Effector memory CD8-positive, alpha-beta T cell (primary cell): ENCODE measurements at regions not wholly inside any gene's neighbourhood (a gene's known extent, or its start where the extent isn't known, plus 50 kb on each side); places are given as distances from the start of the nearest gene placed in this dataset.

Experiments used
- ATAC-seq: fragments of 150-1000 bp; cut with Tn5 transposase; replicated peaks from 2 replicates; pipeline ENCODE4 v1.10.0; 2021; ENCODE audit warnings: mild to moderate bottlenecking, moderate library complexity
- DNase-seq, 3 experiments: peaks; one replicate each; pipeline ENCODE4 v3.0.0; 2021
- H3K27ac Mint-ChIP-seq, 2 donors: one replicate each; pipeline ENCODE4 v1.8.0; 2022; ENCODE audit warnings: mild to moderate bottlenecking in 2 of 2, mixed read lengths in 2 of 2, moderate library complexity in 2 of 2
- H3K27me3 Mint-ChIP-seq, 2 donors: one replicate each; pipeline ENCODE4 v1.8.0; 2022; ENCODE audit warnings: mixed read lengths in 2 of 2
- H3K36me3 Mint-ChIP-seq: one replicate; pipeline ENCODE4 v1.8.0; 2022; ENCODE audit warnings: mild to moderate bottlenecking, moderate library complexity, mixed read lengths; ENCODE audit not compliant: insufficient read depth
- H3K4me1 Mint-ChIP-seq, 2 donors: one replicate each; pipeline ENCODE4 v1.8.0; 2022; ENCODE audit warnings: low read depth in 2 of 2, mixed read lengths in 2 of 2
- H3K4me3 Mint-ChIP-seq, 2 donors: one replicate each; pipeline ENCODE4 v1.8.0; 2022; ENCODE audit warnings: mild to moderate bottlenecking in 2 of 2, mixed read lengths in 2 of 2, moderate library complexity in 2 of 2
- H3K9me3 Mint-ChIP-seq, 2 donors: one replicate each; pipeline ENCODE4 v1.8.0; 2022; ENCODE audit warnings: mixed read lengths in 2 of 2

DNA sequence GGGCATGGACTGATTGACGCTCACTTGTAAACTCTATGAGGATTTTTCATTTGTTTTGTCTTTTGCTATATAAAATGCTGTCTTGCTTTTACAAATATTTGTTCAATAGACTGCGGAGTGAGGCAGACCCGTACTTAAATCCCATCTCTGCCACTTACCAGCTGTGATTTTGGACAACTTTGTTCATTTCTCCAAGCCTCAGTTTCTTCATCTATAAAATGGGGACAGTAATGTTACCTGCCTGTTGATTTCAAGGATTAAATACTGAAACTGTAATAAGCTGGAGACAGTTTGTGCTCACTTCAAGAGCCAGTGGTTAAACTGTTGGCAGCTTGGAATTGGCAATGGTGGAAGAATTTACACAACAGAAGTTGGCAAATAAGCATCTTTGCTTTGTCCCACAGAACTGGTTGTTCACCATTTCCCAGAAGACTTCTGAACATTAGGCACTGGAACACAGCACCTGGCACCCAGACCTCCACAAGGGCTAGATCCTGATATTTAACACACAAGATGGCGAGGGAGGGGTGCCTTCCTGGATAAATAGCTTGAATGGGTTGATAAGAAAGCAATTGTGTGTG lies 479.2 kb downstream of the QKI start:
- no peak for ATAC-seq
- Mint-ChIP-seq H3K36me3 (no peaks in the 10 kb centered on the region), H3K9me3 (peaks cover 0 to 1% of the 10 kb centered on the region in 2 donors), H3K27ac (no peak overlapping the region), H3K4me1 (no peaks in the 10 kb centered on the region), H3K4me3 (no peak overlapping the region), H3K27me3 (no peaks in the 10 kb centered on the region)
- DNase-seq = no peak

DNA sequence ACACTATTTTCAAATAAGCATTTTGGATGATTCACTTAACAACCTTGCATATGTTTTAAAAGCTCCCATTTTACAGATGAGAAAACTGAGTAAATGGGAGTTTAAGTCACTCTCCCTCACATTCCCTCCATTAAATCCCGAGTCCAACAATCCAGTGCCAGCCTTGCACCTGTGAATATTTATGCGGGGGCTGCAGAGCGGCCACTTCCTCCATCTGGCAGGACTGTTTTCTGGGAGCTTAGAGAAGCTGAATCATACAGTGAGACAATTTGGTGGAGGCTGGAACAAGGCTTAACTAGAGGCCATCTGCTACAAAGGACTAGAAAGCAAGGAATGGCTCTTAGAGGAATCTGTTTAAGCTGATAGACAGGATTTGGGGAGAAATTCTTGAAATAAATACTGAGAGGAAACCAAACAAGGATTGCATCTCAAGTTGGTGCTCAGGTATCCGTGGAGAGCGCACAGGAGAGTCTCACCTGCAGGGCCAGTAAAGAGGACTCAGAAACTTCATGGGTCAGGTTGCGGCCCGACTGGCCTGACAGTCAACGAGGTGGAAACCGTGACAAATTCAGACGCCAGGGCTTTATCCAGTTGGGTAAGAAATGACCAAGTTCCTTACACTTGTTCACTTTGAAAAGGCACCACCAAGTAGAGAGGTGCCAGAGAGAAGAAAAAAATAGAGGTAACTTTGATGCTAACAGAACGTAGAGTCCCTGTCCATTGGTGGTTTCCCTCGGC lies 478.5 kb downstream of the QKI start:
- no peaks in the 10 kb centered on the region for H3K9me3 Mint-ChIP-seq
- DNase-seq (no peak), ATAC-seq (no peak)
- H3K36me3 Mint-ChIP-seq = no peaks in the 10 kb centered on the region
- no peaks in the 10 kb centered on the region for H3K27me3 Mint-ChIP-seq
- no peaks in the 10 kb centered on the region for H3K4me1 Mint-ChIP-seq
- H3K4me3 Mint-ChIP-seq = no peak overlapping the region
- no peak overlapping the region for H3K27ac Mint-ChIP-seq

DNA sequence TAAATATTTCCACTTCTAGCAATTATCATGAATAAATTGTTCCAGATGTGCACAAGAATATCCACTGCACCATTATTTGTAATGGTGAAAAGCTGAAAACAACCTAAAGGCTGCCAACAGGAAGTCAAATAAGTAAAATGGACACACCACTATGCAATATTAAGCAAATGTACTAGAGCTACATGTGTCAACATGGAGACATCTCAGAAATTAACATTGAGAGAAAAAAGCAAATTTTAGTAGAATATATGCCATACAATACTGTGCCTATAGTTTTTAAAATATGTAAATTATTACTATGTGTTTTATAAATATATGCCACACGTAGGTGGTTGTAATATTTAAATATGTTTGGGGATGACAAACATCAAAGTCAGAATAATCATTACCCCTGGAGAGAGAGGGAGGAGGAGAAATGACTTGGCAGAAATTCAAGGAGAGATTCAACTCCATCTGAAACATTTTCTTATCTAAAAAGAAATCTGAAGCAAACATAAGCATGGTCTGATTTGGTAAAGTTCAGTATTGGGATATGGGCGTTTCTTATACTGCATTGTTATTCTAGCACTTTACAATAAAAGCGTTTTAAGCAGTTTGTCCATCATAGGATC lies 475.5 kb downstream of the QKI start:
- H3K27ac Mint-ChIP-seq = no peak overlapping the region
- H3K27me3 Mint-ChIP-seq = no peaks in the 10 kb centered on the region
- ATAC-seq (no peak), DNase-seq (no peak)
- H3K4me3 Mint-ChIP-seq = no peak overlapping the region
- H3K36me3 Mint-ChIP-seq = no peaks in the 10 kb centered on the region
- no peaks in the 10 kb centered on the region for H3K4me1 Mint-ChIP-seq
- no peaks in the 10 kb centered on the region for H3K9me3 Mint-ChIP-seq

DNA sequence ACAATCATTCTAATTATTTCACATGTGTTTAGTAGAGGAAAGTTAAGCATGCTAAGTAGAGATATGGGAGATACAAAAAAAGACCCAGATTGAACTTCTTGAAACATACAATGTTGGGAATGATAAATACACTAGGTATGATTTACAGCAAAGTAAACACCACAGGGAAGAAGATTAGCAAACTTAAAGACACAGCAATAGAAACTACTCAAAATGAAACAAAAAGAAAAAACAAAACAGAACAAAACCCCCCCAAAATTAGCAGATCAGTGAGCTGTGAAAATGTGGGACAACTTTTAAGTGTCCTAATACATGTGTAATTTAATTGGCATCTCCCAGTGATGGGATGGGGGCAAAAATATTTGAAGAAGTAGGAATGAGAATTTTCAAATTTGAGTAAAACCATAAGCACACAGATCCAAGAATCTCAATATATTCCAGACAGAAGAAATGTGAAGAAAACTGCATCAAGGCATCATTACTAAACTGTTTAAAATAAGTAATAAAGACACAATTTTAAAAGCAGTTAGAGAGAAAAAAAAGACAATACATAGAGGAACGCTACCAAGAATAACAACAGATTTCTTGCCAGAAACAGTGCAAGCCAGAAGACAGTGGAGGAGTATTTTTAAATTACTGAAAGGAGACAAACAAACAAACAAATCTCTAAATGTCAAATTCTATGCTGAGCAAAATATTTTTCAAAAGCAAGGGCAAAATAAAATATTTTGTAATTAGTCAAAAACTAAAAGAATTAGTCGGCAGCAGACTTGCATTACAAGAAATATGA lies 473.7 kb downstream of the QKI start:
- H3K27me3 Mint-ChIP-seq = no peaks in the 10 kb centered on the region
- H3K36me3 Mint-ChIP-seq = no peaks in the 10 kb centered on the region
- H3K27ac Mint-ChIP-seq = no peak overlapping the region

DNA sequence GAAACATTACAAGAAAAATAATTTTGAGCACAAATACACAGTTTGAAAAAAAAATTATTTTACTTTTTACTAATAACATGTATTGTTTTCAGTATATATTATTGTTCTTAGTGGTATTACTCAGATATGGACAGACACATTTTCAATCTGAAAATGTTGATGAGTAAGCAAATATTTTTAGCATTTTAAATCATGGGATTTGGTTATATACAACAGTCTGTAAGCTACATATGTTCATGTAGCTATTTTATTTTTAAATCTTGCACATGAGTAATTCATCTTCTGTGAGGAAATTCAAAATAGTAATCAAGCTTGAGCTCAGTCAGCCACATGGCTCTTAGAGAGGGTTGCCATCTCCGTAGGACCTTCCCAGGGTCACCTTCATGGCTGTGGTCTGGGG lies 471.9 kb downstream of the QKI start:
- no peak for DNase-seq
- H3K4me1 Mint-ChIP-seq = no peaks in the 10 kb centered on the region
- H3K36me3 Mint-ChIP-seq = no peaks in the 10 kb centered on the region
- H3K4me3 Mint-ChIP-seq = no peak overlapping the region
- H3K9me3 Mint-ChIP-seq = no peaks in the 10 kb centered on the region
- ATAC-seq = no peak
- H3K27me3 Mint-ChIP-seq = peaks cover 0 to 6% of the 10 kb centered on the region in 2 donors
- no peak overlapping the region for H3K27ac Mint-ChIP-seq

More for the DNA sequence above, 473.7 kb downstream of the QKI start:
- no peak for DNase-seq
- ATAC-seq = no peak
- no peaks in the 10 kb centered on the region for H3K4me1 Mint-ChIP-seq
- H3K4me3 Mint-ChIP-seq = no peak overlapping the region
- no peaks in the 10 kb centered on the region for H3K9me3 Mint-ChIP-seq

DNA sequence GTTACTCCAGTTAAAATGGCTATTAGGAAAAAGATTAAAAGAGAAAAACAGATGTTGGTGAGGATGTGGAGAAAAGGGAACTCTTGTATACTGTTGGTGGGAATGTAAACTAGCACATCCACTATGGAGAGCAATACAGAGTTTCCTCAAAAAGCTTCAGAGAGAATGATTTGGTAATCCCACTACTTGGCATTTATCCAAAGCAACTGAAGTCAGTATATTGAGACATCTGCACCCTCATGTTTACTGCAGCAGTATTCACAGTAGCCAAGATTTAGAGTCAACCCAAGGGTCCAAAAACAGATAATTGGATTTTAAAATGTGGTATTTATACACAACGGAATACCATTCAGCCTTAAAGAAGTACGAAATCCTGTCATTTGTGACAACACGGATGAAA lies 469.5 kb downstream of the QKI start:
- H3K4me1 Mint-ChIP-seq = no peaks in the 10 kb centered on the region
- H3K4me3 Mint-ChIP-seq = no peak overlapping the region

DNA sequence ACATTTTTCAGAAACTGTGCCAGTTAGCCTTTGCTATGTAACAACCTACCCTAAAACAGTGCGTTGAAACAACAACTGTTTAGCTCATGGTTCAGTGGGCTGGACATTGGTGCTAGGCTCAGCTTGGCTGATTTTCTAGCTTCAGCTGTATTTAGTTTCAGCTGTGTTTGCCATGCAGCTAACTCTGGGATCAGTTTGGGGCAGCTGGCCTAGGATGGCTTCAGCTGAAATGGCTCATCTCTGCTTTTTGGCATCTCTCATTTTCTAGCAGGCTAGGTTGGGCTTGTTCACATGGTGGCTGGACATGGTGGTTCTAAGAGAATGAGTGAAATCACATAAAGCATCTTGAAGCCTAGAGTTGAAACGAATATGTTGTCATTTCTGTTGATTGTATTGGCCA lies 464.2 kb downstream of the QKI start:
- no peak overlapping the region for H3K4me3 Mint-ChIP-seq
- H3K27ac Mint-ChIP-seq = no peak overlapping the region
- no peak for ATAC-seq
- peaks cover 36 to 40% of the 10 kb centered on the region in 2 donors for H3K27me3 Mint-ChIP-seq
- no peaks in the 10 kb centered on the region for H3K4me1 Mint-ChIP-seq
- H3K9me3 Mint-ChIP-seq = peaks cover 0 to 3% of the 10 kb centered on the region in 2 donors
- DNase-seq = no peak
- no peaks in the 10 kb centered on the region for H3K36me3 Mint-ChIP-seq

More for the DNA sequence above, 469.5 kb downstream of the QKI start:
- Mint-ChIP-seq H3K36me3 (no peaks in the 10 kb centered on the region), H3K27ac (no peak overlapping the region), H3K9me3 (no peaks in the 10 kb centered on the region), H3K27me3 (peaks cover 7 to 16% of the 10 kb centered on the region in 2 donors)
- no peak for DNase-seq
- no peak for ATAC-seq

DNA sequence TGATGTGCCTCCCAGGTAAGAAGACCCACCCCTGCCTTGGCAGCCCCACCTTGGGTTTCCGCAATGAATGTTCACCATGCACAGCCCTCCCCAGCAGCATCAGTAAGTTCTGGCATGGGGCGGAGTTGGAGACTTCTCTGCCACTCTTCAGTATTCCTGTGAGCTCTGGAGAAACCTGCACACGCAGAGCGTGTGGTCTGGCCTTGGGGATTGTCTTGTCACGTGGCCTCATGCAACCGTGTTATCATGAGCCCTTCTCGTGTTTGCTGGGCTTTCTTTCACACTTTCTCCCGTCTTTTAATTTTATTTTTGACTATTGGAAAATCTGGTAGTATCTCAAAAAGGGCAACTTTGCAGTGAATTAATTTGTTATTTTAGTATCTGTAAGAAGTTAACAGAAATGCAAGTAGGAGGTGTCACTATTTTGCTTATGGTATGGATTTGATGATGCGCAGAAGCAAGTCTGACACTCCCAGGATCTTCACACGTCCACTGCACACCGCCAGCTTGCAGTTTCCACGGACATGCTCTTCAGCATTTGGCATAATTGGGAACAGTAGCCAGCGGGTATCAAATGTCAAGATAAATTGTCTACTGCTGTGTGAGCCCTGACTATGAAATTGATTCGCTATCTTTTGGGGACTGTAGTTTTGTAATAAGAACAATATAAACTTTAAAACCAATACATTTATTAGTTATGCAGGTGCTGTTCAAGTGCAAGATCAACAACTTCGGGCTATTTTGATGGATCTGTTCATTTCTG lies 463.5 kb downstream of the QKI start:
- DNase-seq (no peak), ATAC-seq (no peak)
- Mint-ChIP-seq H3K27me3 (peaks cover 36 to 41% of the 10 kb centered on the region in 2 donors), H3K36me3 (no peaks in the 10 kb centered on the region), H3K4me1 (no peaks in the 10 kb centered on the region), H3K9me3 (peaks cover 0 to 3% of the 10 kb centered on the region in 2 donors), H3K4me3 (no peak overlapping the region), H3K27ac (no peak overlapping the region)

DNA sequence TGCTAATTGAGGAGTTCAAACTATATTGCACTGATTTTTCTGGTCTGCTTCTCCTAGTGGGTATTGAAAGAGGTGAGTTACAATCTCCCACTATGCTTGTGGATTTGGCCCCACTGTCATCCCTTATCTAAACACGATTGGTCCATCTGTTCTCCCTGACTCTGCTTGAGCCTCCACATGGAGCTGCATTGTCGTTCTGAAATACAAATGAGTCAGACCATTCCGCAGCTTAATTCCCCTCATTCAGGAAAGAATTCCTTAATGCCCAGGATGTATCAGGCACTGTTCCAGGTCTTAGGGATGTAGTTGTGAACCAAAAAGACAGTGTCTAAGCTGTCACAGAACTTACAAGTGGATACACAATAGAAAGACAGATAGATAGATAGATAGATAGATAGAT lies 461.9 kb downstream of the QKI start:
- ATAC-seq = no peak
- peaks cover 29 to 41% of the 10 kb centered on the region in 2 donors for H3K27me3 Mint-ChIP-seq
- H3K4me3 Mint-ChIP-seq = no peak overlapping the region
- peaks cover 0 to 3% of the 10 kb centered on the region in 2 donors for H3K9me3 Mint-ChIP-seq
- no peaks in the 10 kb centered on the region for H3K36me3 Mint-ChIP-seq
- DNase-seq = no peak
- H3K27ac Mint-ChIP-seq = no peak overlapping the region
- H3K4me1 Mint-ChIP-seq = no peaks in the 10 kb centered on the region

DNA sequence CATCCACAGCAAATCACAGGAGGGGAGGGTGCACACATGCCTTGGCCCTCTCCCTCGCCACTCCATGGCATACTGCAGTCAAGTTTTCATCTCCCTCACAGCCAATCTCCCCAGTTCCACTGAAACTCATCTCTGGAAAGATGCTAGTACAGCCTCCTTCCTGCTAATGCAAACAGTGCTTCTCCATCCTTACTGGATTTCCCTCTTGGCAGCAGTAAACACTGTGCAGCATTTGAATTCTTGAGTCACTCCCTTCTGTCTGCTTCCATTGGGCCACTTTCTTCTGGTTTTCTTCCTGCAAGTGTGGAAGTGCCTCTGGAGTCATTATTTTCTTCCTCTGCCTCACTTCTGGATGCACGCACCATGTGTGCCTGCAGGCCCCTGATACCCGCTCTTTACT lies 460.3 kb downstream of the QKI start:
- ATAC-seq = no peak
- Mint-ChIP-seq H3K9me3 (peaks cover 0 to 3% of the 10 kb centered on the region in 2 donors), H3K4me3 (no peak overlapping the region), H3K4me1 (no peaks in the 10 kb centered on the region), H3K27me3 (peaks cover 28 to 41% of the 10 kb centered on the region in 2 donors), H3K36me3 (no peaks in the 10 kb centered on the region), H3K27ac (no peak overlapping the region)
- DNase-seq = no peak

DNA sequence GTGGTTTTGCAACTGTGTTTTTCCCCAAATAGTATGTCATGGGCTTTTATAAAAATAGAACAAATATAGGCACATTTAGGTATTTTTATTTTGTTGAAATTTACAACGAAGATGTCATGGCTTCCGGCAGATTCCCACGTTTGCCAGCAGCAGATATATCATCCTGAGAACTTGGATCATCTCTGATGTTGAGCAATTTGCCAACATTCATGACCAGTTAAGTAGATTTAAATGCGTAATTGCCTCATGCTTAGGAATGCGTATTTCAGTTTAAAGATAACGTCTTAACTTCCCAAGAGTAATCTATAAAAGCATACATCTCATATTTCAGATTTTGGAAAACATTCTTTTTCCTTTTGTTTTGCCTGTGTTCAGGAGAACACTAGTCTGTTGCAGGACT lies 457.8 kb downstream of the QKI start:
- Mint-ChIP-seq H3K4me3 (no peak overlapping the region), H3K36me3 (no peaks in the 10 kb centered on the region), H3K4me1 (peaks cover 0 to 2% of the 10 kb centered on the region in 2 donors), H3K27ac (no peak overlapping the region), H3K9me3 (peaks cover 0 to 2% of the 10 kb centered on the region in 2 donors), H3K27me3 (peaks cover 20 to 35% of the 10 kb centered on the region in 2 donors)
- ATAC-seq (no peak), DNase-seq (no peak)

DNA sequence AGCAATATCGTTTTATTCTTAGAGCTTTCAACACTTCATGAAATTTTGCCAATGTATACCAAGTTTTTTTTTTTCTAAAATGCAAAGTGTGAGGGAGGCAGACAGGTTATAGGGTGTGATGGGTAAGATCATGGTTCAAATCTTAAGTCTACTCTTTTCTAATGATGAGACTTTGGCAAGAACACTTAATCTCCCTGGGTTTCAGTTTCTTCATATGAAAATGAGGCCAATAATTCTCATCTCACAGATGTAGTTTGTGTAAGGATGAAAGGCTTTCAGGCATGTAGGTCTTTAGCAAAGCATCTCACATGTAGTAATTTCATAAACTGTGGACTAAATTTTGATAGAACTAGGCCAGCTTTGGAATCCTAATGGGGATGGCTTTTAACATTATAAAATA lies 457.1 kb downstream of the QKI start:
- no peak overlapping the region for H3K4me3 Mint-ChIP-seq
- no peaks in the 10 kb centered on the region for H3K36me3 Mint-ChIP-seq
- DNase-seq (no peak), ATAC-seq (no peak)
- peaks cover 0 to 2% of the 10 kb centered on the region in 2 donors for H3K4me1 Mint-ChIP-seq
- H3K27ac Mint-ChIP-seq = no peak overlapping the region
- peaks cover 0 to 2% of the 10 kb centered on the region in 2 donors for H3K9me3 Mint-ChIP-seq
- peaks cover 19 to 40% of the 10 kb centered on the region in 2 donors for H3K27me3 Mint-ChIP-seq
